HEK293T (cell line): ENCODE measurements at regions not wholly inside any gene's neighbourhood (a gene's known extent, or its start where the extent isn't known, plus 50 kb on each side); places are given as distances from the start of the nearest gene placed in this dataset.

Experiments
- ARNT ChIP-seq: fragments of 450-650 bp; IDR thresholded peaks from 2 replicates; pipeline ENCODE4 v1.6.1; 2017; ENCODE audit warnings: mild to moderate bottlenecking
- CTBP1 ChIP-seq: fragments of 450-650 bp; IDR thresholded peaks from 2 replicates; pipeline ENCODE4 v1.6.1; 2016; ENCODE audit warnings: borderline replicate concordance
- ELF4 ChIP-seq: fragments of 450-650 bp; IDR thresholded peaks from 2 replicates; pipeline ENCODE4 v1.6.1; 2017; ENCODE audit warnings: antibody characterized with exemption
- FOXK2 ChIP-seq: fragments of 450-650 bp; IDR thresholded peaks from 2 replicates; pipeline ENCODE4 v1.6.1; 2016; ENCODE audit warnings: mild to moderate bottlenecking
- L3MBTL2 ChIP-seq: fragments of 450-650 bp; conservative IDR thresholded peaks from 2 replicates; pipeline ENCODE4 v1.6.1; 2016; ENCODE audit warnings: mild to moderate bottlenecking
- SP1 ChIP-seq: fragments of 450-650 bp; IDR thresholded peaks from 2 replicates; pipeline ENCODE4 v1.6.1; 2017

DNA sequence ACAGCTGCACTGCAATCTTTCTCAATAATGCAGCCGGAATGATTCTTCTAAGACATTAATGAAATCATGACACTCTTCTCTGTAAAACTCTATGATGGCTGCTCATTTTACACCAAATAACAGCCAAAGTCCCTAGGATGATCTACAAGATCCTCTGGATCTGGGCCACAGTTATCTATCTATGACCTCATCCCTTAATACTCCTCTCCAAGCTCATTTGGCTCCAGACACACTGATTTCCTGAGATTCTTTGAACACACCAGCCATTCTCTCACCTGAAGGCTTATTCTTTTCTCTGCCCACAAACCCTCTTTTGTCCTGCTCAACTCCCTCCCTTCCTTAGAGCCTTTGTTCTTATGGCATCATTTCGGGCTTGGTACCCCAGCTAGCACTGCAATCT lies 577.4 kb upstream of the ANKRD30A start:
- TF ChIP-seq ARNT: no peak
- no peak for TF ChIP-seq SP1
- no peak for TF ChIP-seq FOXK2
- TF ChIP-seq CTBP1: no peak
- no peak for TF ChIP-seq ELF4
- no peak for TF ChIP-seq L3MBTL2
